ENCODE measurements at regions not wholly inside any gene's neighbourhood (a gene's known extent, or its start where the extent isn't known, plus 50 kb on each side); places are given as distances from the start of the nearest gene placed in this dataset.

DNA sequence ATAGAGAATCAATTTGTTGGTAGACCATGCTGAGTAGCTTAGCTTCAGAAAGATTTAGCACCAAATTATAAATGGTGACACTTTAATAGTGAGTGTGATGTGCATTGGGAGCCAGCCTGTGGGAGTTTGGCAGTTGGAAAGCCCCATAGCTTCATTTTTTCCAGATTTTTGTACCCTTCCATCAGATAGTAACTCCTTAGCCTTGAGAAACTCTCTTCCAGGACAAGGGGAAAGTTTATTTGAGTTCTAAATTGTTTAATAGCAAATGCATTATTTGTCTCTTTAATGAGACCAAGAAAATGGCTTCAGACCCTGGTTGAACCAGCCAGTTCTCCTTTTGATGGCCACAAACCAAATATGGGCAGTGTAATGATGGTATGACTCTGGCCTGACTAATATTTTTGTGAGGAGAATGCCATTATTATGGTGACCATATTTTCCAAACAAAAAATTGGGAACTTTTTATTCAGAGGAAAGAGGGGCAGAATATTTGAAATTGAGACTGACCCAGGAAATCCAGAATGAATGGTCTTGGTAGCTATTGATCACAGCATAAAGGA lies 49.8 kb downstream of the PLCE1 start:
- DNase-seq: no peak

DNA sequence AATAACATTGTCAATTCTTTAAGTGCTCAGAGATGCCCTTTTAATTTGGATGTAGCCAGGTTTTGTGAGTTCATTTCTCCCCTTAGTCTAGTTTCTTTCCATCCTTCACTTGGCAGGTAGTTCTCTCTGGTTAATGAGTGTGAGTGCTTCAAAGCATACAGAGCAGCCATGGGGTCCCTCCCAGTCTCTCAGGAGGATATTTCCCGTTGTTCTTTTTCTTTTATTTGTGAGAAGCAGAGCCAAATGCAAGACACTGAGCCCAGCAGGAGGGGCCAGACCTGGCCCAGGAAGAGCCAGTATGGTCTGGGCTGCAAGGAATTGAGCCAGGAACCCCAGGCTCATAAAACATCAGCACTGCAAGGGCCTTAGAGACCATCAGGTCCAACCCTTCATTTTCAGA lies 52.4 kb downstream of the PLCE1 start:
- no peak for DNase-seq

DNA sequence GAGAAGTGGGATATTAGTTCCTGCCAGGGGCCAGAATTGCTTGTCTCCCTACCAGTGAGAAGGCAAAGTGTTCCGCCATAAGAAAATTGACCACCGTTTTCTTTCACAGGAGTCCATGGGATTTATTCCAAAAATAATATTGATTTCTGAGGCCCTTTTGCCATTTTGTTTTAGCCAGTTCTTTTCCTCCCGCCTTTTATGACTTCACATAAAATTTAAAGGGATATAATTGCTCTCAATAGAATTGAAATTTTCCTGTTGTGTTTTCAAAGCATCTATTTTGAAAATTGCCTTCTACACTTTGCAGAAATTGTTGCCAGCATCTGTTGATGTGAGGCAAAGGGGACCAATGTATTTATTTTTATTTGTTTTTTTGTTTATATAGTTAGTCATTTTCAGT lies 53.6 kb downstream of the PLCE1 start:
- no peak for DNase-seq

DNA sequence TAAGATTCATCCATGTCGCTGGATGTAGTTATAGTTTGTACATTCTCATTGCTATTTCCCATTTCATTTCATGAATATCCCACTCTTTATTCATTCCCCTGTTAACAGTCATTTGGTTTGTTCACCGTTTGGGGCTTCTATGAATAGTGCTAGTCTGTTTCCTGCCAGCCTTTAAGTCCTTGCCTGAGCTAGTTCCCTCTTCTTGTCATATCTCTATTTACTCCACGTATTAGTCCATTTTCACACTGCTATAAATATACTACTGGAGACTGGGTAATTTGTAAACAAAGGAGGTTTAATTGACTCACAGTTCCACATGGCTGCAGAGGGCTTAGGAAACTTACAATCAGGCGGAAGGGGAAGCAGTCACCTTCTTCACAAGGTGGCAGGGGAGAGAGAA lies 56.2 kb downstream of the PLCE1 start:
- no peak for DNase-seq

DNA sequence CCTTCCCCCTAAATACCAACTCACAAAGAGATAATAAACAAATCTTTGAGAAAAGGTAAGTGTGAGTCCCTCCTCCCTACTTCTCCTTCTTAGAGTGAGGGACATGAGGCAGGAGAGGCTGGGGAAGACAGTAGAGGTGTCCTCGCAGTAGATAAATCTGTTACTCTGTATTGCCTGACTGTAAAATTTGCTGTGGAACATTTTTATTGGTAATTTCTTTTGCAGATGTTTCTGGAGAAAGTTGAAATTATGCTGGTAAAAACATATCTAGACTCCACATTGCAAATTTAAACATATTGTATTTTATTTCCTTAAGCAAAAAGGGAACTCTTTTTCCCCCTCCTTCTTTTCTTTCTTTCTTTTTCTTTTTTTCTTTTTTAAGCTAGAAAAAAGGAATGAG lies 58.5 kb downstream of the PLCE1 start:
- DNase-seq: no peak

DNA sequence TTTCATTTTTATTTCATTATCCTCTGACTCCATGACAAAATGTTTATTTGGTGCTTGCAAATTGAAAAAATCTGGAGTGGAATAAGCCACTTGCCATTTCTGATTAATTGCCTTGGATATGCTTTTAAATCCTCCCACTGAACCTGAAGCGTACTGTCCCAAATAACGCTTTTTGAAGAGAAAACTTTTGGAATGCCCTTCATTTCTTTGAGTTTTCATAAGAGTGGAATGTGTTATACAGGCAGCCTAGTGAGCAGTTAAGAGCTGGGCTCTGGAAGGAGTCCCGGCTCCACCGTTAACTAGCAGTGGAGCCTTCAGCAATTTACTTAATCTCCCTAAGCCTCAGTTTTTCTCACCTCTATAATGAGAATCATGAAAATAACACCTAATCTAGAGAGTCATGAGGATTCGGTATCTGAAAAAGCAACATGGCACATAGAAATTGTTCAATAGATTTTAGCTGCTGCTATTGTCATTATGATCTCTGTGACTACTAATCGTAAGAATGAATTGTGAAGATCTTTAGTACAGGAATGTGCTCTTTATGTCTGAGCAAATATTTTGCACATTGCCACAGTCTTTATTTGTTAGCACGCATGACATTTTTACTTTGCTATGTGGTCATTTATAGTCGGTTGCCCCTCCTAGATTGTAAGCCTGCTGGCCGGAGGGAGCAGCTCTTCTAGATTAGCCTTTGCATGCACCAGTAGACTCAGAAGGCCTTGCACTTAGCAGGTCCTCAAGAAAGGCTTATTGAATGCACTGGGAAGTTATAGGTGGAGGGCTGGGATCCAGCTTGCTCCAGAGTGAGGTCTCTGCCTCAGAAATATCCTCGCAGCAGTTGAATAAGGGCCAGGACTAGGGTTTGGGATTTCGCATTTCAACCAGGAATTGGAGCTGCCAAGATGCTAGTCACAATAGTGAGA lies 59.4 kb downstream of the PLCE1 start:
- DNase-seq: no peak

DNA sequence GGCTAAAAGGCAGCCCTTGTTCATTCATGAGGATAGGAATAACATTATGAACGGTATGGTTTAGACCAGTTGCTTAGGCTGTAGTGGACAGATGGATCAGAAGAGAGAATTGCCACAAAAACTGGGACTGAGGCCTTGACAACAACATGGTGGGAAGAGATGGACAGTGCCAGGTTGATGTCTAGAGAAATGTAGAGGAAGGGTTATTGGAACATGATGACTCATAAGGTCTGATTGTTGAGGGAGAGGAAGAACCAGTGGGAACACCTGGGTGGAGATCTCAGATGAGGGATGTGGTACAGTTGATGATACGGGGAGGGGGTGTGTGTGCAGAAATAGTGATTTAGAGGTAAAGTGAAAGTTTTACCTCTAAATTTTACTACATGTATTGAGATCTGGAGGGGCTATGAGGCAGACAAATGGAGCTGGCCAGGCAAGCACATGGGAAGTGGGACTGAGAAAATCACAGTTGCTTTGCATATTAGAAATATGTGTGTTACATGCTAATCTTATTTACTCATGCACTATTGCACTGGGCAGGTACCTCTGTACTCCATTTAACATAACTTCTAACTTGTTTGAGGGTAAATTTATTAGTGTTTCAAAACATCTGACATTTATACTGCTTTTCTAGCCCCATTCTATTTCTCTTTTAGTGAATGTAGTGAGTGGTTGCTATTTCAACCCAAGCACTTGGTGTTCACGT lies 65.6 kb downstream of the PLCE1 start:
- DNase-seq: no peak

DNA sequence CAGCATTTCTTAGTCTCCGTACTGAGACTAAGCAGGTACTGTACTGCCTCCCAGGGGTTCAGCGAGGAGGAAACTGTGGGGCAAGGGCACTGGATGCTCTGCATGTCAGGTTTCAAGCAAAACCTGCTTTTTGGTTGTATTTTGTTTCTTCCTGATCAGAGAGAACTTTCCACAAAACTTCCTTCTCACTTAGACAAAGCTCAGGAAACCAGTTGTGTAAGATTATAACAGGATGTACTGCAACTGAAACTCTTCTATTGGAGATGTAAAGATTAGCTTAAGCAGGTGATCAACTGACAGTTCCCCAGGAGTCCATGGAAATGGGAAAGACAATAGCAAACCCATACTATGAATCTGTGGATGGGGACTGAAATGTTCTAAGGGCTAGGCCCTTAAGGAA lies 67.3 kb downstream of the PLCE1 start:
- no peak for DNase-seq

DNA sequence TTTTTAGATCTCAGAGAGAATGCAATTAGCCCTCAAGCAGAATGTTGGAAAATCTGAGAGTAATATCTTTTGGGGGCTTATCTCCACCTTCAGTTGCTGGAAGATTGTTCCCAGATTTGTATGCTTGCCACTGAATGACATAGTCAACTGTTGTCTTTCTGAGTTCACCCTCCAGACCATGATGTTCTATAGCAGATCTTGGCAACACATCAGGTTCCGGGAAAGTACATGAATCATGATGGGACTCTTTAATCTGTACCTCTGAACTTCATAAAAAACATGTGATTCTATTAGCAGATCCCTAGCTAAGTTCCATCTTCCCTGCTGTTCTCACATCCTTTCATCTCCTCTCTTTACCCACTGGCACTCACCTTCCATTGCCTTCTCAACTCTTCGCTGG lies 68.9 kb downstream of the PLCE1 start:
- no peak for DNase-seq

DNA sequence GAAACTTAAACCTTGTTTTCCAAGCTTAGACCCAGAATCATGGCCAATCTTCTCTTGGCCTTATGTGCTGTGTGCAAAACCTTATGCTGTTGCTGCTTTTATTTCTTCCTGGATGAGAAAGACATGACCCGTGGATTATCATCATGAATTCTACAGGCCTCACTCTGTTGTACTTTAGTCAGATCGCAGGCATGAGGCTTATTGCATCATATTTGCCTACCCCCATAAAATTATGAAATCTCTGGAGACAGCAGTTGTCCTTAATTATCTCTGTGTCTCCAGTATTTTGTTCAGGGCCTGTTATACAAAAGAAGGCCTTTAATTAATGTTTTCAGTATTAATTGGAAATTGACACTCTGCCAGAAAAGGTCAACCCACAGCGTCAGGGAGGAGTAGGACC lies 71.6 kb downstream of the PLCE1 start:
- no peak for DNase-seq

DNA sequence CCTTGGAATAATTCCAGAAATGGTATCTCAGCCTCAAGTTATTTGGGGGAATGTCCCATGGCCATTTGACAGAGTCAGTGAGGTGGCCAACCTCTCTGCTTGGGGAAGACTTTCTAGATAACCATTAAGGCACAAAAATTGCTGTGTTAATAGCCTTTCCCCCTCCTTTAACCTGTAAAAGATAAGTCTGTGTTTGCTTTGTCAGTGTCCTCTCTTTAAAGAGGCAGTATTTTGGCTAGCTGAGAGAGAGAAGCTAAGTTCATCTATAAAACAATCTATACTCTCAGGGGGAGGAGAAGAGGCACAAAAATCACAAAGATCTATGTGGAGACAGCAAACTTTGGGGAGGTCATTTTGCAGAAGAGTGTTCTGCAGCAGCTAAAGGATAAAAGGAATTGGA lies 72.1 kb downstream of the PLCE1 start:
- no peak for DNase-seq

DNA sequence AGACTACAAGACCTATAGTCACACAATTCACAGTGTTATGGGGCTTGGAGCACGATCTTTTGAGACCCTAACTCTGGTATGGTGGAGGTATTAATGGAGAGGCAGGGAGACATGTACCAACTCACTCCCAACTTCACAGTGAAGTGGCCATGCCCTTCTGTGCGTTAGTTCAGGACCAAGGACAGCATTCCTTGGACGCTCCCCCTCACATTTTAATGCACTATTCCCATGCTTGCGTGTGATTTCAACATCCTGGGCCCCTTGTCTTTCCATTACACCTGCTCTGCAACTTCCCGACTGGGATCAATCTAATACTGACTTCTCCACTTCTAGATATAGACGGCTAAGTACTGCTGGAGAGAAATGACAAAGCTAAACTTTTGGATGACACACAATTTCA lies 72.7 kb downstream of the PLCE1 start:
- DNase-seq: no peak

DNA sequence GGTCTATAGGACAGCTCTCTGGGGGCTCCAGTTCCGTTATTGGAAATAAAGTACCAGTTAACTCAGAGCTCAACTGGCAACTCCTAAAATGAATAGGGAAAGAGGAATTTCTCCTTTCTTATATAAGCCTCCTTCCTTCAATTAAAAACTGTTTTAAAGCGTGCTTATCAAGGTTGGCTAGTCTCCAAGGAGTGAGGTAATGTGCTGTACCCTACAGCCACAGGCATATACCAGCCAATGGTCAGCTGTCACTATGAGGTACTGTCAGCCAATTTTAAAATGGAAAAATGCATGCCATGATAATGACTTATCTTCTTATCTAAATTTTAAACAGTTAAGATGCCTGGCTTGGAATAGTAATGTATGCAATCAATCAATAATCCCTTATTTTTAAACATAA lies 76.2 kb downstream of the PLCE1 start:
- no peak for DNase-seq

DNA sequence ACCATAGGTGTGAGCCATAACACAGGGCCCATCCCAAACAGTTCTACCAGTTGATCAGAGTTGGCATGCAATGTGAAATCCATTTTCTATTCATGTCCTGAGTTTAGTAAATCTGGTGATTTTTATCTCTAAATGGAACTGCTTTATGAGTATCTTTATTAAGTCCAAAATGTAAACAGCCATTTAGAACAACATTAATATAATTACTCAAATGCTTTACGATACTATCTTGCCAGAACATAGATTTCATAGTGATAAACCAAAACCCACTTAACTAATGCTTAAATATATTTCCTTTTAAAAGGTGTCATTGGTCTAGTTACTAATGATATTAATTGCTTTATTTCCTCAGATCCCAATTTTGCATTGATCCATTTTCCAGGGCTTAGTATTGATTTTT lies 80.7 kb downstream of the PLCE1 start:
- no peak for DNase-seq

DNA sequence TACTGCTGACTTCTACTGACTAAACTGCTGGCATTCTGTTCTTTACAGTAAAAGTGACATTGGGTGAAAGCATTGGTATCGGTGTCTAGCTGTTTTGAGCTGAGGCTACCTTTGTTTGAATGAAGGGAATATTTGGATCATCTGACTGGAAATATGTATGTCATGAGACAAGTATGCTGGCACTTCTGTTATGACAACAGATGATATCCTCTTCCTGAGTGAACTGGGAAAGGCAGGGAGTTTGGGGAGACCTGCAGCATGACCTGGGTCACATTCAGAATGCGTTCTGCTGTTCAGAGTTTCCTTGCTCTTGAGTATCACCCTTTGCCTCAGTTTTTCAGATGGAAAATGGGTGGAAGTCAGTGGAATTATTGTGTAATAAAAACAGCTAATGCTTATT lies 81.8 kb downstream of the PLCE1 start:
- DNase-seq: no peak

DNA sequence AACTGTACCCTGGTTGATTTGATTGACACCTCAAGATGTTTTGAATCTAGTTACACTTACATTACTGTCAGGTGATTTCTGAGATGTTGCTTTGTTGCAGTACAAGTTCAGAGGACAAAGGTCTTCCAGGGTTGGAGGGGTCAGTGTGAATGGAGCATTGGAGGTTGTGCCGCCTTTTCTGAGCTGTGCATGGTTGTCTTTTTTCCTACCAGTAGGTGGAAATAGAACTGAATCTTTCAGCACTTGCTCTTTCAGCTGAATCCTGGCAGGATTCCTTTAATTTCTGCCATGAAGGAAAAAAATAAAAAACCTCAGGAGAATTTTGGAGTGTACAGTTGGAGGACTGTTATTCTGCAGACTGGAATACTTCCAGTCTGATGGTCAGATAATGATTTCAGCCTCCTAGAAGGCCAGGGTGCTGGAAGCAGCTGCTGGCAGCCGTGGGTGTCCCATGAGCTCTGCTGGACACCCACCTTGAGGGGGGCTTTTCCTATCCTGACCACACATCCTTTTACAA lies 82.7 kb downstream of the PLCE1 start:
- DNase-seq: no peak

DNA sequence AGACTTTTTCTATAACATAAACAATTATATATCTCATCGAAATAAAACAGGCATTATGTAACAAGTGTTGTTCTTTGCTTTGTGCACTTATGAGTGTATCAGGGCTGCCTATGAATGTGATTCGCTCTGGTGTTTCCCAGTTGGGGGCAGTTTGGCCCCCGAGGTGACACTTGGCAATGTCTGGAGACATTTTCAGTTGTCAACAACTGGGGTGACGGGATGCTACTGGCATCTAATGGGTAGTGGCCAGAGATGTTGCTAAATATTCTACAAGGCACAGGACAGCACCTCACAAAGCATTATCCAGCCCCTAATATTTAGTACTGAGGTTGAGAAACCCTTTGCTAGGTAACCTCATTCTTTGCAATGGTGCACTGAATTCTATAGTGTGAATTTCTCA lies 83.3 kb downstream of the PLCE1 start:
- DNase-seq: no peak

DNA sequence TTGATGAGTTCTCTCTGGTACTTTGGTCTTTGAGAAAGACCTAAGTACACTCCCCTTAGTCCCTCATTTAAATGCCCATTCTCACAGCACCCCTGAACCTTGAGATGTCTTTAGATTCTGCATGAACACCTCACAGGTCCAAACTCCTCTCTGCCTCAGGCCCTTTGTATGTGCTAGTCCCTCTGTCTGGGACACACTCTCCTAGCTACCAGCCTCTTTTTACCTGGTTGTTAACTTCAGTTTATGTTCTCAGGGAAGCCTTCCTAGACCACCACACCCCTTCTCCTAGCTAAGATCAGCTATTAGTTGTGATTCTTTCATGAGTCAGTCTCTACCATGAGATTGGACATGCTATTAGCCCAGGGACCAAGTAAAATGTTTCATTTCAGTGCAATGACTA lies 86.4 kb downstream of the PLCE1 start:
- no peak for DNase-seq

DNA sequence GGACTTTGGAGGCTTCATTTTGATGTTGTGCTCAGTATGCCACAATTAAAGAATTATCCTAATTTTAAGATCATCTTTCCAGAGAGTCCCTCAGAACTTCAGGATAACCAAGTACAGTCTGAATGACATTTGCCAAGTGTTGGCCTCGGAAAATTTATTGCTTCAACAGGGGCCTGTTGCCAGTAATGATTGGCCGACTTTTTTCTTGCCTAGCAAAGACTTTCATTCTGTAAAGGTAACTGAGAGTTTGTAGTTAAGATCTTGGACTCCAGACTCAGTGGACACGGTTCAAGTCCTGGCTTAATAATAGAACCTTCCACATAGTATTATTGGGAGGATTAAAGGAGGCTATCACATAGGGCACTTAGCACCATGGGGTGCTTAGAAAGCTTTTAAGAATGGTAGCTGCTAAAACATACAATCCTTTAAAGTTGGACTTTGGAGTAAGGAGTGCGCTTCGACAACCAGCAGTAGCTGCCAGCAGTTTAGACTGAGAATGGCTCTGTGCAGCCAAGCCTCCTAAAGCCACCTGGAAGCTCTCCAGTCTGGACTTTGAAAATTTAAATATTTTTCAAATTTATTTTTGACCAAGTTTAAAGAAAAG lies 90.0 kb downstream of the PLCE1 start:
- DNase-seq: no peak

DNA sequence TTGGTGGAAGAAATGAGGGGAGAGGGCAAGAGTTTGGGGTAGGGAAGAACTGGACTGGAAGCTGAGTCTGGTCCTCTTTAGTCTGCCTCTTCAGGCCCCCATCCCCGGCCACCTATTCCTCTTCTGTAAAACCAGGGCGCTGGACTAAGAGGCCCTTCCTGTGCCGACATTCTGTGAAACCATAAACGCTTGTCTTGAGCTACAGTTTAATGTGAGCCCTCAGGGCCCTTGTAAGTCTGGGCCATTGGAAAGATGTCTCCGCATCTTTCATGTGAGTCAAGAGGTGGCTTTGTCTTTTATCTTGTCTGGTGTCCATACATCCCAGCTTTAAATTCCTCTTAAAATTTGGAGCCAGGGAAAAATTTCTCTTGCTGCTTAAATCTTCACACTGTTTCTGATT lies 90.6 kb downstream of the PLCE1 start:
- DNase-seq: no peak

DNA sequence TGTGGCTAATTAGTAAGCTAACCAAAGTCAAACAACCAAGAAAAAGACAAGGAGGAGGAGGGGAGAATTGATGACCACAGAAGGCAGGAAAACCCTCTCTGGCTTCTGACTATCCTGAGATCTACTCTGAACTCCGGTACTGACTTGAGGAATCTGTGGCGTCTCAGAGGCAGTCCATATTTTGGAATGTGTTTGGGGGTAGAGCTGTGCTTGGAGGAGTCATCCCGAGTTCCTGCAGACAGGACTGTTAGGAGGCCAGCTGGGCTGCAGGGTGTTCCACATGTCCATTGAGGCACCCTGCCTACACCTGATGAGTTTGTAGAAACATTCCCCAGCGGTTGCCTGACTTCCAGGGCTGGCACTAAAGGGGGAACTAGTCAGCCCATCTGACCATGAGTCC lies 91.6 kb downstream of the PLCE1 start:
- no peak for DNase-seq

DNA sequence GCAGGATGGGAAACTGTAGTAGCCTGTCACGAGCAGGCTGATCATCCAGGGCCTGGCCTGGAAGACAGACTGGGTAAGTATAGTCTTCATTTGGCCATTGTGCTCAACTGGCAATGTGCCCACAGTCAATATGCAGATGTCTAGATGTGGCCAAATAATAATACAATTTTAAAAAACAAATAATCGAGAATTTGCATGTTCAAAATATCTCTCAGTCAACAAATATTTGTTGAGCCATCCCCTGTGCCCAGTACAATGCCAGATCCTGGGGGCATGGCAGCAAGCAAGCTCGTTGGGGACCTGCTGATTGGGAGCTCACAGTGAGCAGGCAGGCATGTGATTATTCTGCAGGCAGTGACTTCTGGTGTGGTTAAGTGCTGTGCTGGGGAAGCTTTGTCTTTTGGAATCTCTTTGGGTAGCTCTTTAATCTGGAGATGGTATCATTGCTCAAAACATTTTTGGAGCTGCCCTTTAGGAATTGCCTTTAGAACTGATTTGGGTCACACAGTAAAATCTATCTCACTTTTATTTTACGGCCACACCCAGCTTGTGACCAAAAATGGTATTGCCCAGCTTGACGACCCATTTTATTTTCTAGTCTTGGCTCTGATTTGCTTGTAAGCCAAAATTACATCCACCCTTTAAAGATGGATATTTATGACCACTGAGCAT lies 92.2 kb downstream of the PLCE1 start:
- no peak for DNase-seq

DNA sequence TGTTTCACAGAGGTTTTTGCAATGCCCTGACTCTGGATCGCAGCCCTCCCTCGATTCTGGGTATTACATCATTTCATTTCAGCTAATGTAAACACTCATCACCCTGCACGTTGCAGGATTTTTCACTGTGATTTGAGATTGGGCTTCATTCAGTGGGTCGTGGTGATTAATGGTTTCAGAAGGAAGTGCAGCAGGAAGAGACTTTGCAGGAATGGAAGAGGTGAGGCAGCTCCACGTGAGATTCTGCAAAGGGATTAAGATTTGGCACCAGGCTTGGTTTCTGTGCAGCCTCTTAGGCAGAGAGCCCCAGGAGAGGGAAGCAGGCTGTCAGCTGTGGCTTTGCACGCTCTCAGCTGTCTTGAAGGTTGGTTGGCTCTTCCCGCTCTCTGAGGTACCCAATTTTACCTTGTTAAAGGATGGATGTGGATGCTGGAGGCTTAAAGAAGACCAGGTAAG lies 95.2 kb downstream of the PLCE1 start:
- no peak for DNase-seq
